ENCODE measurements at regions not wholly inside any gene's neighbourhood (a gene's known extent, or its start where the extent isn't known, plus 50 kb on each side); places are given as distances from the start of the nearest gene placed in this dataset.

DNA sequence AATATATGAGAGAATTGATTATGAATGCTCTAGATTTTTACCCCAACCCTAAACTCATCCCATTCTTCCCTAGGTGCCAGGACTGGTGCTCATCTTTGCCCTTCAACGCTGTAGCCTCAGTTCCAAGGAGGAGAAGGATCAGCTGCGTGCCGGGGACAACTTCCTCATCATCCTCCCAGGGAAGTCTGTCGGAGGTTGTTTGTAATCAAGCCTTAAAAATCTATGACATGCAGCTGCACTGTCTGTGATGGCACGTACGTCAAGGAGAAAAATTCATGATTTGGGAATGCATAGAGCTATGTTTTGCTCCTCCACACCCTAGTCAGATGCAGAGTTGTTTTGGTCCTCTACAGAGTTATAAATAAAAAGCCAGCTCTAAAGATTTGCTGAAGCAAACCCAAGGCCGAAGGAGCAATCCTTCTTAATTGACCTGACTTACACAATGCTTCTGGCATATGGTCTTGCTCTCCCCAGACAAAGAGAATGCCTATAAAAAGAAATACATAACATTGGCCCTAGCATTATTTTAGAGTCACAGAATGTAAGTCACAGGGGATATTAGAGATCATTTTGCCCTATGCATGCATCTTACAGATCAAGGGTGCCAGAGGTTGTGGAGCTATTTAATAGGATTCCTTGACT is 244.2 kb downstream of the HIVEP2 start (continued):
- TF ChIP-seq, protein P1, sequence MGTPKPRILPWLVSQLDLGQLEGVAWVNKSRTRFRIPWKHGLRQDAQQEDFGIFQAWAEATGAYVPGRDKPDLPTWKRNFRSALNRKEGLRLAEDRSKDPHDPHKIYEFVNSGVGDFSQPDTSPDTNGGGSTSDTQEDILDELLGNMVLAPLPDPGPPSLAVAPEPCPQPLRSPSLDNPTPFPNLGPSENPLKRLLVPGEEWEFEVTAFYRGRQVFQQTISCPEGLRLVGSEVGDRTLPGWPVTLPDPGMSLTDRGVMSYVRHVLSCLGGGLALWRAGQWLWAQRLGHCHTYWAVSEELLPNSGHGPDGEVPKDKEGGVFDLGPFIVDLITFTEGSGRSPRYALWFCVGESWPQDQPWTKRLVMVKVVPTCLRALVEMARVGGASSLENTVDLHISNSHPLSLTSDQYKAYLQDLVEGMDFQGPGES (IDR thresholded peaks at IDR 0.05): no peak

Measured in GM12878 (cell line).